Tibial artery (tissue), 4 donors: ENCODE measurements at regions not wholly inside any gene's neighbourhood (a gene's known extent, or its start where the extent isn't known, plus 50 kb on each side); places are given as distances from the start of the nearest gene placed in this dataset.

Experiments used
- DNase-seq, 2 donors: peaks; one replicate each; pipeline ENCODE4 v3.0.0-alpha.2; 2019
- H3K27ac ChIP-seq, 2 donors: fragments of 200-600 bp; sonication (generic) in 1 of 2; 1 replicate in 1 of 2; 2 replicates in 1 of 2; pipeline ENCODE4 v1.5.1; 2018 to 2019; ENCODE audit warnings: mild to moderate bottlenecking in 1 of 2
- H3K27me3 ChIP-seq, 2 donors: fragments of 200-600 bp; sonication (generic) in 1 of 2; one replicate each; pipeline versions ENCODE4 v1.5.1 to v1.6.0; 2016 to 2019
- H3K36me3 ChIP-seq, 3 donors: fragments of 200-600 bp; sonication (generic) in 2 of 3; one replicate each; pipeline ENCODE4 v1.5.1; 2016 to 2019; ENCODE audit warnings: mild to moderate bottlenecking in 2 of 3
- H3K4me1 ChIP-seq, 4 donors: fragments of 200-600 bp; sonication (generic) in 2 of 4; 1 replicate in 3 of 4; 2 replicates in 1 of 4; pipeline ENCODE4 v1.5.1; 2016 to 2019
- H3K4me3 ChIP-seq, 2 donors: fragments of 200-600 bp; sonication (generic) in 1 of 2; 1 replicate in 1 of 2; 2 replicates in 1 of 2; pipeline ENCODE4 v1.5.1; 2018 to 2019; ENCODE audit warnings: mild to moderate bottlenecking in 2 of 2
- H3K9me3 ChIP-seq, 3 donors: fragments of 200-600 bp; sonication (generic) in 1 of 3; one replicate each; pipeline ENCODE4 v1.5.1; 2016 to 2019
- CTCF ChIP-seq, 2 experiments: fragments of 200-600 bp in 1 of 2; fragments of 450-650 bp in 1 of 2; IDR thresholded peaks; one replicate each; pipeline ENCODE4 v1.5.1; 2017 to 2019; ENCODE audit warnings: antibody characterized with exemption in 2 of 2, mild to moderate bottlenecking in 1 of 2, moderate library complexity in 1 of 2
- intact Hi-C: fragments of 100-400 bp; cut with DNase I; formaldehyde crosslinking; loops from one replicate; pipeline ENCODE4 v1.15.0; 2023; ENCODE audit warnings: low total_unique reads

GRCh38 chr6:22722913-22723312 lies 153.5 kb downstream of the HDGFL1 start:
- intact Hi-C loops, result no loop called here
- TF ChIP-seq CTCF (IDR thresholded peaks at IDR 0.05), result no peak

GRCh38 chr6:22726966-22727365 lies 157.6 kb downstream of the HDGFL1 start:
- H3K27ac ChIP-seq, result no peak overlapping the region
- no peaks in the 10 kb centered on the region for H3K36me3 ChIP-seq
- H3K4me3 ChIP-seq, result no peak overlapping the region
- H3K4me1 ChIP-seq, result peaks cover 0 to 2% (median 0%) of the 10 kb centered on the region in 4 donors
- H3K27me3 ChIP-seq, result no peaks in the 10 kb centered on the region
- peaks cover 0 to 15% (median 0%) of the 10 kb centered on the region in 3 donors for H3K9me3 ChIP-seq
- intact Hi-C loops, result no loop called here
- TF ChIP-seq CTCF (IDR thresholded peaks at IDR 0.05), result no peak
- no peak for DNase-seq

More at GRCh38 chr6:22722913-22723312, 153.5 kb downstream of the HDGFL1 start:
- DNase-seq, result no peak
- peaks cover 0 to 15% (median 0%) of the 10 kb centered on the region in 3 donors for H3K9me3 ChIP-seq
- H3K27me3 ChIP-seq, result no peaks in the 10 kb centered on the region
- H3K4me1 ChIP-seq, result no peaks in the 10 kb centered on the region
- no peaks in the 10 kb centered on the region for H3K36me3 ChIP-seq
- no peak overlapping the region for H3K27ac ChIP-seq
- H3K4me3 ChIP-seq, result no peak overlapping the region

GRCh38 chr6:22727710-22728109 lies 158.3 kb downstream of the HDGFL1 start:
- Histone ChIP-seq H3K27me3 (no peaks in the 10 kb centered on the region), H3K9me3 (peaks cover 0 to 11% (median 0%) of the 10 kb centered on the region in 3 donors), H3K36me3 (no peaks in the 10 kb centered on the region), H3K4me3 (no peak overlapping the region), H3K27ac (no peak overlapping the region), H3K4me1 (peaks cover 0 to 10% (median 0%) of the 10 kb centered on the region in 4 donors)
- intact Hi-C loops, result no loop called here
- no peak for TF ChIP-seq CTCF (IDR thresholded peaks at IDR 0.05)
- no peak for DNase-seq

DNA sequence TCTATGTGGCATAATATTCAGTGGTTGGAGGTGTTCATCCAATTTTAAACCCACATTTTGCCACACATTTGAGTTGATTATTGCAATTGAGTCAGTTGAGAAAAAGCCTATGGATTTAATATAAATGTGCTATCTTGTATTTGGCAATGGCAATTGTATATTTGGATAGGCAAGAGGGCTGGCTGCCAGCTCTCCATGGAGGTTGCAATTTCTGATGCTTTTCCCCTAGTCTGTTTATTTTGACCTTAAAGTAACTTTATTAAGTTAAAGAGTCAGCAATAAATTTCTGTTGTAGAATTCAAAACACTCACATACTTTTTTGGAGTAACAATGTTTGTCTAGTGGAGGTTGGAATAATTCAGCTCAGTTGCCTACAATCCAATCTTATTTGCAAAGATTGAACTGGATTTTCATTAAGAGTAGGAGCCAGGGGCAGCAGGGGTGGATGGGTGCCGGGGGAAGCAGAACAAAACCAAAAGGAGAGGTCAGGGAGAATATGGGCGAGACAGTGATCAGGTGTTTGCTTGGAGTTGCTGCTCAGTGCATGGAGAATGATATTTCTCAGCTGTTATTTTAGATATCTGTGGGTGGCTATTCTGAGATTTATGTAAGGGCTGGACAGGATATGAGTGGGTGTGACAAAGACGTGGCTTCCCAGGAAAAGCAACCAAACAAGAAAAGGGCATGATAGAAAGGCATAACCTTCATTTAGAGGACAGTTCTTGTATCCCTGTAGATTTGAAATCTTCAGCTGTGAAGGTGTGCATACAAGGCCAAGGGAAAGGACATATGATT lies 163.0 kb downstream of the HDGFL1 start:
- H3K9me3 ChIP-seq, result no peaks in the 10 kb centered on the region
- no peaks in the 10 kb centered on the region for H3K36me3 ChIP-seq
- no peak for TF ChIP-seq CTCF (IDR thresholded peaks at IDR 0.05)
- H3K27me3 ChIP-seq, result no peaks in the 10 kb centered on the region
- H3K4me1 ChIP-seq, result peaks cover 0 to 12% (median 0%) of the 10 kb centered on the region in 4 donors
- no peak overlapping the region for H3K27ac ChIP-seq
- no peak overlapping the region for H3K4me3 ChIP-seq
- no peak for DNase-seq
- intact Hi-C loops, result no loop called here

DNA sequence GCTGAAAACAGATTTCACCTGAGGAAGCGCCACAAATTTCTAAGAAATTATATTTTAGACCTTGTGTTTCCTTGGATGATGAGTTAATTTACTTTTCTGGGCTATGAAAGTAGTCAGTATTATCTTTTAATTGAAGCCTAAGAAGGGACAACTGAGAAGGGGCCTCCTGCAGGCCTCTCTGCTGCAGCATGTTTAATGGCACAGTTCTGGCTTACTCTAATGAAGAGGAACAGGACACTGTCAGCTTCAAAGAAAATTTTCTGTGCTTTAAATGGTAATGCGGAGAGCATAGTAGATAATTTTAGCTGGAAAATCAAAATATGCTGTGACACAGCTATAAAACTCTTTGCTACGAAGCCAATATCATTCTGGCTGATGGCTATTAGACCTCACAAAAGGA lies 167.4 kb downstream of the HDGFL1 start:
- Histone ChIP-seq H3K4me1 (peaks cover 0 to 12% (median 0%) of the 10 kb centered on the region in 4 donors), H3K4me3 (no peak overlapping the region), H3K27ac (no peak overlapping the region), H3K9me3 (no peaks in the 10 kb centered on the region), H3K36me3 (no peaks in the 10 kb centered on the region), H3K27me3 (no peaks in the 10 kb centered on the region)
- no peak for DNase-seq
- intact Hi-C loops, result no loop called here
- no peak for TF ChIP-seq CTCF (IDR thresholded peaks at IDR 0.05)
